OCI-LY7 (cell line): ENCODE measurements at regions not wholly inside any gene's neighbourhood (a gene's known extent, or its start where the extent isn't known, plus 50 kb on each side); places are given as distances from the start of the nearest gene placed in this dataset.

ENCODE experiments used
- BruUV-seq: library from RNA; stranded (reverse); fragments of 400-500 nt; replicated peaks from 2 replicates; lab custom pipeline; 2021; lab: Mats Ljungman, UMichigan
- CTCF ChIA-PET: fragments of 300-600 bp; sonication (Branson Sonifier 250); formaldehyde crosslinking; loops from one replicate; lab custom pipeline; 2022; ENCODE audit warnings: antibody characterized with exemption; ENCODE audit not compliant: unreplicated experiment; lab: Charles Lee
- POLR2A ChIA-PET: fragments of 300-600 bp; sonication (Branson Sonifier 250); formaldehyde crosslinking; loops from one replicate; lab custom pipeline; 2022; ENCODE audit warnings: antibody characterized with exemption; lab: Charles Lee
- DNase-seq: peaks from one replicate; pipeline ENCODE4 v3.0.0-alpha.2; 2015; ENCODE audit warnings: low spot score
- H2AFZ ChIP-seq: fragments of 200-600 bp; sonication (generic), shearing (Covaris generic); 2 replicates; pipeline ENCODE4 v1.6.1; 2014; ENCODE audit warnings: mild to moderate bottlenecking, antibody characterized with exemption, low read length, moderate library complexity
- H3K27ac ChIP-seq: fragments of 200-600 bp; sonication (generic); 2 replicates; pipeline ENCODE4 v1.5.1; 2014; ENCODE audit warnings: mixed run types, low read depth, mild to moderate bottlenecking, moderate library complexity, low read length, inconsistent platforms; ENCODE audit not compliant: poor library complexity, severe bottlenecking
- H3K36me3 ChIP-seq: fragments of 200-600 bp; sonication (generic); 2 replicates; pipeline ENCODE4 v1.6.1; 2014; ENCODE audit warnings: mild to moderate bottlenecking, antibody characterized with exemption, low read length, moderate library complexity, mixed read lengths; ENCODE audit not compliant: insufficient read depth
- H3K4me1 ChIP-seq: fragments of 200-600 bp; sonication (generic); 2 replicates; pipeline ENCODE4 v1.5.1; 2014; ENCODE audit warnings: mild to moderate bottlenecking, low read length; ENCODE audit not compliant: insufficient read depth, poor library complexity, severe bottlenecking
- H3K4me2 ChIP-seq: fragments of 200-600 bp; sonication (generic); 2 replicates; pipeline ENCODE4 v1.6.1; 2014; ENCODE audit warnings: mild to moderate bottlenecking, low read length
- H3K4me3 ChIP-seq: fragments of 200-600 bp; sonication (generic); 2 replicates; pipeline ENCODE4 v1.5.1; 2014; ENCODE audit warnings: mild to moderate bottlenecking, low read depth, low read length; ENCODE audit not compliant: poor library complexity, severe bottlenecking
- H3K79me2 ChIP-seq: fragments of 200-600 bp; sonication (generic); 2 replicates; pipeline ENCODE4 v1.6.1; 2016; ENCODE audit warnings: low read depth, mild to moderate bottlenecking, low read length, moderate library complexity, mixed read lengths; ENCODE audit not compliant: insufficient read depth
- H3K9me2 ChIP-seq: fragments of 200-600 bp; sonication (generic); 2 replicates; pipeline ENCODE4 v1.6.1; 2016; ENCODE audit warnings: mild to moderate bottlenecking, low read length, mixed read lengths; ENCODE audit not compliant: insufficient read depth
- H3K9me3 ChIP-seq: fragments of 200-600 bp; sonication (generic); 2 replicates; pipeline ENCODE4 v1.6.1; 2014; ENCODE audit warnings: mild to moderate bottlenecking, mixed run types, low read length, mixed read lengths
- H4K20me1 ChIP-seq: fragments of 200-600 bp; sonication (generic); 2 replicates; pipeline ENCODE4 v1.6.1; 2014; ENCODE audit warnings: mild to moderate bottlenecking, antibody characterized with exemption, low read length, moderate library complexity, mixed read lengths; ENCODE audit not compliant: insufficient read depth
- EZH2phosphoT487 ChIP-seq: fragments of 200-600 bp; sonication (generic); IDR thresholded peaks from 2 replicates; pipeline ENCODE4 v1.6.1; 2018; ENCODE audit warnings: low read depth, borderline replicate concordance, mild to moderate bottlenecking, mixed run types, antibody characterized with exemption, low read length, moderate library complexity, mixed read lengths
- intact Hi-C: fragments of 100-400 bp; cut with micrococcal nuclease; formaldehyde crosslinking; loops from one replicate; pipeline ENCODE4 v1.10.0; 2022; ENCODE audit not compliant: unreplicated experiment
- TF ChIP-seq, protein P1 (sequence below): fragments of 200-600 bp; sonication (generic); conservative IDR thresholded peaks from 2 replicates; pipeline ENCODE4 v1.5.1; 2014; ENCODE audit warnings: mild to moderate bottlenecking, antibody characterized with exemption, low read length, moderate library complexity, mixed read lengths

- CTCF ChIA-PET: no interaction called here
- TF ChIP-seq, protein P1, sequence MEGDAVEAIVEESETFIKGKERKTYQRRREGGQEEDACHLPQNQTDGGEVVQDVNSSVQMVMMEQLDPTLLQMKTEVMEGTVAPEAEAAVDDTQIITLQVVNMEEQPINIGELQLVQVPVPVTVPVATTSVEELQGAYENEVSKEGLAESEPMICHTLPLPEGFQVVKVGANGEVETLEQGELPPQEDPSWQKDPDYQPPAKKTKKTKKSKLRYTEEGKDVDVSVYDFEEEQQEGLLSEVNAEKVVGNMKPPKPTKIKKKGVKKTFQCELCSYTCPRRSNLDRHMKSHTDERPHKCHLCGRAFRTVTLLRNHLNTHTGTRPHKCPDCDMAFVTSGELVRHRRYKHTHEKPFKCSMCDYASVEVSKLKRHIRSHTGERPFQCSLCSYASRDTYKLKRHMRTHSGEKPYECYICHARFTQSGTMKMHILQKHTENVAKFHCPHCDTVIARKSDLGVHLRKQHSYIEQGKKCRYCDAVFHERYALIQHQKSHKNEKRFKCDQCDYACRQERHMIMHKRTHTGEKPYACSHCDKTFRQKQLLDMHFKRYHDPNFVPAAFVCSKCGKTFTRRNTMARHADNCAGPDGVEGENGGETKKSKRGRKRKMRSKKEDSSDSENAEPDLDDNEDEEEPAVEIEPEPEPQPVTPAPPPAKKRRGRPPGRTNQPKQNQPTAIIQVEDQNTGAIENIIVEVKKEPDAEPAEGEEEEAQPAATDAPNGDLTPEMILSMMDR: no peak
- no peak for TF ChIP-seq EZH2phosphoT487
Measured at GRCh38 chr4:23171976-23172375, 479.2 kb downstream of the GBA3 start.

DNA sequence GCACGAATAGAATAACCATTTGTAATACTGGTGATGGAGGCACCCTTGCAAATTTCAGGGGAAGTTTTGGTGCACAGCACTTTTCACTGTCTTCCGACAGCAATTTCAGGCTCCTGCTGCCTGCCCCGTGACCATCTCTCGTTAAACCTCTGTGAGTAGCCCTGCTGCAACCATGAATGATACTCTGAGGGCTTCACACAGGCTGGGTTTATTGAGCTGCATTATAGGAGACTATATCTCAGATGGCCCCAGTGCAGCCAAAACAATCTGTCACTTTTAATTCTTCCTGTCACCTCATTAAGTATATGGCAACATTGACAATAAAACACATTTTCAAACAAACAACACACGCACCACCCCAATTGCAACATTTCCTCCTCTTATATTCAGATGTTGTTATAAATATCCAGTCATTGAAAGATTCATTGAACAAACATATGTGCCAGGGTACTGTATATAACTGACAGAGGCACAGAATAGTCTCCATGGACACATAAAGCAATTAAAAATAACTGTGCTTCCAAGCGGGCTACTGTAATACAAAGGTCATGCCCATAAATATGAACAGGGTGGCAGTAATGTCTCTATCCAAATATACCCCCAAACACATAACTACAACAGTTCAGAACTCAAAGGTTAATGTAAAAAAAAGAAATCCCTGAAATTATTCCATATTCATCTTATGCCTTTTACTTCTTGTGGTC lies 477.0 kb downstream of the GBA3 start:
- Histone ChIP-seq H4K20me1 (no peaks in the 10 kb centered on the region), H3K4me2 (no peak overlapping the region), H3K4me3 (no peak overlapping the region), H3K36me3 (no peaks in the 10 kb centered on the region), H3K4me1 (no peaks in the 10 kb centered on the region), H3K27ac (no peak overlapping the region), H3K79me2 (no peaks in the 10 kb centered on the region), H3K9me2 (no peaks in the 10 kb centered on the region), H2AFZ (no peak overlapping the region), H3K9me3 (no peaks in the 10 kb centered on the region)
- ChIA-PET CTCF (no interaction called here), POLR2A (interaction anchor here (0.7 kb wide), 1 partner anchor 864 kb away, joined by 3 read pairs; no protein-coding TSS in a partner anchor)
- no TSS peak for BruUV-seq
- TF ChIP-seq, protein P1: no peak
- TF ChIP-seq EZH2phosphoT487: no peak
- intact Hi-C loops: no loop called here
- no peak for DNase-seq

More at GRCh38 chr4:23171976-23172375, 479.2 kb downstream of the GBA3 start:
- Histone ChIP-seq H3K79me2 (no peaks in the 10 kb centered on the region), H3K4me2 (no peak overlapping the region), H2AFZ (no peak overlapping the region), H4K20me1 (no peaks in the 10 kb centered on the region), H3K36me3 (no peaks in the 10 kb centered on the region), H3K4me1 (no peaks in the 10 kb centered on the region), H3K9me3 (no peaks in the 10 kb centered on the region), H3K4me3 (no peak overlapping the region), H3K9me2 (no peaks in the 10 kb centered on the region), H3K27ac (no peak overlapping the region)
- DNase-seq: no peak
- no TSS peak for BruUV-seq
- POLR2A ChIA-PET: no interaction called here
- intact Hi-C loops: no loop called here

DNA sequence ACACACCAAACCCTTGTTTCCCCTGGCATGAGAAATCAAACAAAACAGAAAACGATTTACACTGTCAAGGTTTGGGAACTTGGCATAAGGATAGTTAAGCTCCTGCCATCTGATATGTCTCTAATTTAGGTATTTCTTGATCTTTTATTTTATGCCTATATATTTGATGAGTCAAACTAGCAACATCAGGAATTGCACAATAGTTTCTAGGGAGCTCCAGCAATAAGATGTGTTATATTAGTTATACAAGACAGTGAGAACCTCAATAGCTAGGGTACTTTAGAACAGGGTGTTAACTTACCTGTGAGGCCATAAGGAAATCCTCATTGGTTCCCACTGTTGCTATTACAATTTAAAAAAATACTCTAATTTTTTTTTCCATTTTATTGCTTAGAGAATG lies 474.2 kb downstream of the GBA3 start:
- CTCF ChIA-PET: no interaction called here

More for the DNA sequence above, 474.2 kb downstream of the GBA3 start:
- no peak for TF ChIP-seq EZH2phosphoT487
- TF ChIP-seq, protein P1: no peak
- Histone ChIP-seq H4K20me1 (no peaks in the 10 kb centered on the region), H3K9me3 (no peaks in the 10 kb centered on the region), H3K79me2 (no peaks in the 10 kb centered on the region), H3K4me3 (no peak overlapping the region), H2AFZ (no peak overlapping the region), H3K9me2 (no peaks in the 10 kb centered on the region), H3K4me2 (no peak overlapping the region), H3K4me1 (no peaks in the 10 kb centered on the region), H3K36me3 (no peaks in the 10 kb centered on the region), H3K27ac (no peak overlapping the region)
- DNase-seq: no peak
- POLR2A ChIA-PET: interaction anchor here (0.5 to 1.7 kb wide), 2 partner anchors 9 kb away, joined by 3 to 5 read pairs; no protein-coding TSS in a partner anchor
- intact Hi-C loops: no loop called here
- no TSS peak for BruUV-seq
